ENCODE measurements at regions not wholly inside any gene's neighbourhood (a gene's known extent, or its start where the extent isn't known, plus 50 kb on each side); places are given as distances from the start of the nearest gene placed in this dataset.

- Mint-ChIP-seq H3K27me3 (no peaks in the 10 kb centered on the region), H3K4me3 (no peak overlapping the region), H3K4me1 (no peaks in the 10 kb centered on the region), H3K27ac (no peak overlapping the region), H3K9me3 (peaks cover 8% of the 10 kb centered on the region), H3K36me3 (ENCODE audit: low read depth) (no peaks in the 10 kb centered on the region)
- no peak for ATAC-seq (replicated peaks)
Measured at GRCh38 chr2:76556018-76556417, 845.3 kb upstream of the GCFC2 start.

- Mint-ChIP-seq H3K4me1 (no peaks in the 10 kb centered on the region), H3K9me3 (peaks cover 13% of the 10 kb centered on the region), H3K36me3 (ENCODE audit: low read depth) (no peaks in the 10 kb centered on the region), H3K4me3 (no peak overlapping the region), H3K27ac (no peak overlapping the region), H3K27me3 (no peaks in the 10 kb centered on the region)
- no peak for ATAC-seq (replicated peaks)
Measured at GRCh38 chr2:76546207-76546606, 835.5 kb upstream of the GCFC2 start.

- peaks cover 12% of the 10 kb centered on the region for H3K9me3 Mint-ChIP-seq
- H3K4me3 Mint-ChIP-seq: no peak overlapping the region
- no peaks in the 10 kb centered on the region for H3K36me3 Mint-ChIP-seq (ENCODE audit: low read depth)
- no peak overlapping the region for H3K27ac Mint-ChIP-seq
- no peaks in the 10 kb centered on the region for H3K4me1 Mint-ChIP-seq
- ATAC-seq (replicated peaks): no peak
- no peaks in the 10 kb centered on the region for H3K27me3 Mint-ChIP-seq
Measured at GRCh38 chr2:76544901-76545300, 834.2 kb upstream of the GCFC2 start.

DNA sequence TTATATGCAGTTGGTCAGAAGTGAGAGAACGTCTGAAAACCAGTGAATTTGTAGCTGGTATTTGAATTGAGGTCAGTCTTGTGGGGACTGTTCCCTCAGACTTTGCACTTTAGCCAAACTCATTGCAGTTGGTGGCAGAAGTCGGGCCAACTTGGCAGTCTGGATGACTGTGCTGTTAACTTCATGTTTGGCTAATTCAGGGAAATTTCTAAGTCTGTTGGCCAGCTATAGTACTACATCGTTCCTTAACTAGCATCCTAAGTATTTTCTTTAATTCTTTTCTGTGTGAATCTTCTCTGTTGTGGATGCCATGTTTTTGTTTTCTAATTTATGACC is 806.8 kb upstream of the GCFC2 start:
- H3K4me1 Mint-ChIP-seq: no peaks in the 10 kb centered on the region
- H3K36me3 Mint-ChIP-seq (ENCODE audit: low read depth): no peaks in the 10 kb centered on the region
- no peak overlapping the region for H3K4me3 Mint-ChIP-seq
- H3K27me3 Mint-ChIP-seq: no peaks in the 10 kb centered on the region
- no peak for ATAC-seq (replicated peaks)
- H3K9me3 Mint-ChIP-seq: peaks cover 23% of the 10 kb centered on the region
- H3K27ac Mint-ChIP-seq: no peak overlapping the region

GRCh38 chr2:76516861-76517573 is 806.3 kb upstream of the GCFC2 start:
- no peaks in the 10 kb centered on the region for H3K4me1 Mint-ChIP-seq
- H3K9me3 Mint-ChIP-seq: peaks cover 20% of the 10 kb centered on the region
- H3K27ac Mint-ChIP-seq: no peak overlapping the region
- no peaks in the 10 kb centered on the region for H3K27me3 Mint-ChIP-seq
- no peak overlapping the region for H3K4me3 Mint-ChIP-seq
- H3K36me3 Mint-ChIP-seq (ENCODE audit: low read depth): no peaks in the 10 kb centered on the region
- ATAC-seq (replicated peaks): no peak

GRCh38 chr2:76512201-76512820 is 801.6 kb upstream of the GCFC2 start:
- H3K4me3 Mint-ChIP-seq: no peak overlapping the region
- no peak overlapping the region for H3K27ac Mint-ChIP-seq
- no peaks in the 10 kb centered on the region for H3K27me3 Mint-ChIP-seq
- peaks cover 12% of the 10 kb centered on the region for H3K9me3 Mint-ChIP-seq
- no peaks in the 10 kb centered on the region for H3K4me1 Mint-ChIP-seq
- no peaks in the 10 kb centered on the region for H3K36me3 Mint-ChIP-seq (ENCODE audit: low read depth)
- ATAC-seq (replicated peaks): no peak

DNA sequence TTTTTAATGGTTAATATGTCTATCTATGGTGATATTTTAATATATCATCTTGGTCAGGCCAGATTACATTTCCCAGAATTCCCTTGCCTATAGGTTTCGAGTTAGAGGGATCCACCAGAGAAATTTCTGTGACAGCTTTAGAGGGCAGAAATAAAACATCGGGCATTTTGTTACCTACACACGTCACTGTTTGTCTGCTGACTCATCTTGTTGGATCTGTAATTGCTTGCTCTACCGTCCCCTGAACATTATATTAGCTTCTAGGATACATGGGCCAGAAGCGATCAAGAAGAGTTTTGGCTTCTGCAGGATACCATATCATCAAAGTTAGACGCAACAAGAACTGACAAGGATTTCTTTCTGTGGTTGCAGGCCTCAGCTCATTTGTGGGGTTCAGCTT is 795.8 kb upstream of the GCFC2 start:
- ATAC-seq (replicated peaks): no peak
- no peaks in the 10 kb centered on the region for H3K36me3 Mint-ChIP-seq (ENCODE audit: low read depth)
- H3K9me3 Mint-ChIP-seq: peaks cover 9% of the 10 kb centered on the region
- no peak overlapping the region for H3K27ac Mint-ChIP-seq
- H3K27me3 Mint-ChIP-seq: no peaks in the 10 kb centered on the region
- H3K4me1 Mint-ChIP-seq: no peaks in the 10 kb centered on the region
- H3K4me3 Mint-ChIP-seq: no peak overlapping the region

DNA sequence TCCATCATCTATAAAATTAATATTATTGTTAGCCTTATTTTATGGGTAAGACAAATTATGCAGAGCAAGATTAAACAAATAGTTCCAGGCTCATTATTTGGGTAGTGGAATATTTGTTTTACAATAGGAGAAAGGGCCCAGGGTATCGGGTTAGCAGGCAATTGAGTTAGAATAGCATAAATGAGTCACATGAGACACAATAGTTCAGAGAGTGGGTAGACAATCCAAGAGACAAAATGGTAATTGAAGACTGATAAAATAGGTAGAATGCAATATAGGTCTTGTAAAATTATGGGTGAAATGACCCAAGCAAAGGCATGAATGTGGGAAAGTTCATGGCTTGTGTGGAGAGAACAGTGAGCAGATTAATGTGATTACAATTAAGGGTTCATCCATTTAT is 790.9 kb upstream of the GCFC2 start:
- no peak overlapping the region for H3K4me3 Mint-ChIP-seq
- no peak for ATAC-seq (replicated peaks)
- H3K4me1 Mint-ChIP-seq: no peaks in the 10 kb centered on the region
- no peaks in the 10 kb centered on the region for H3K36me3 Mint-ChIP-seq (ENCODE audit: low read depth)
- peaks cover 6% of the 10 kb centered on the region for H3K9me3 Mint-ChIP-seq
- no peak overlapping the region for H3K27ac Mint-ChIP-seq
- H3K27me3 Mint-ChIP-seq: no peaks in the 10 kb centered on the region

DNA sequence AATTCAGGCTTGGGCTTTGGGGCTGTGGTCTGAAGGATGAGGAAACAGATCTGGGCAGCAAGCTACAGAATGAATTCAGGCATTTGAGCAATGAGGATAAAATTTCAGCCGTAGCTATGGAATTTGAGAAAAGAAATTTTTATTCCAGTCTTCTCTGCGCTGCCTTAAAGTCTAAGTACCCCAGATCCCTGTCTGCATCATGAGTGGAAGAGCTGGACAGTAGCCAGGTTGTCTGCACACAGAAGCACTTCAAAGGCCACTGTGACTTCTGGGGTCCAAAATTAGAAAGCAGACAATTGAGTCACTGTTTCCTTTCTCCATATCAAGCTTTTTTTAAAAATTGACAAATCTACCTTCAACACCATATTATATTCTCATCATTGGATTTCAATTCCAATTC is 787.6 kb upstream of the GCFC2 start:
- no peak overlapping the region for H3K4me3 Mint-ChIP-seq
- H3K27me3 Mint-ChIP-seq: no peaks in the 10 kb centered on the region
- H3K4me1 Mint-ChIP-seq: no peaks in the 10 kb centered on the region
- peaks cover 3% of the 10 kb centered on the region for H3K9me3 Mint-ChIP-seq
- no peak overlapping the region for H3K27ac Mint-ChIP-seq
- no peaks in the 10 kb centered on the region for H3K36me3 Mint-ChIP-seq (ENCODE audit: low read depth)
- no peak for ATAC-seq (replicated peaks)

- Mint-ChIP-seq H3K27me3 (no peaks in the 10 kb centered on the region), H3K36me3 (ENCODE audit: low read depth) (no peaks in the 10 kb centered on the region), H3K4me1 (no peaks in the 10 kb centered on the region), H3K27ac (no peak overlapping the region), H3K4me3 (no peak overlapping the region), H3K9me3 (peaks cover 8% of the 10 kb centered on the region)
- no peak for ATAC-seq (replicated peaks)
Measured at GRCh38 chr2:76491503-76491902, 780.8 kb upstream of the GCFC2 start.

- H3K4me3 Mint-ChIP-seq: no peak overlapping the region
- ATAC-seq (replicated peaks): no peak
- H3K27me3 Mint-ChIP-seq: no peaks in the 10 kb centered on the region
- H3K4me1 Mint-ChIP-seq: no peaks in the 10 kb centered on the region
- no peak overlapping the region for H3K27ac Mint-ChIP-seq
- no peaks in the 10 kb centered on the region for H3K36me3 Mint-ChIP-seq (ENCODE audit: low read depth)
- H3K9me3 Mint-ChIP-seq: peaks cover 6% of the 10 kb centered on the region
Measured at GRCh38 chr2:76478266-76479035, 767.7 kb upstream of the GCFC2 start.

GRCh38 chr2:76472946-76473345 is 762.2 kb upstream of the GCFC2 start:
- ATAC-seq (replicated peaks): no peak
- no peaks in the 10 kb centered on the region for H3K4me1 Mint-ChIP-seq
- no peaks in the 10 kb centered on the region for H3K36me3 Mint-ChIP-seq (ENCODE audit: low read depth)
- H3K9me3 Mint-ChIP-seq: peaks cover 5% of the 10 kb centered on the region
- no peaks in the 10 kb centered on the region for H3K27me3 Mint-ChIP-seq
- no peak overlapping the region for H3K4me3 Mint-ChIP-seq
- H3K27ac Mint-ChIP-seq: no peak overlapping the region

GRCh38 chr2:76469066-76469465 is 758.4 kb upstream of the GCFC2 start:
- Mint-ChIP-seq H3K36me3 (ENCODE audit: low read depth) (no peaks in the 10 kb centered on the region), H3K4me3 (no peak overlapping the region), H3K27ac (no peak overlapping the region), H3K9me3 (peaks cover 12% of the 10 kb centered on the region), H3K4me1 (no peaks in the 10 kb centered on the region), H3K27me3 (no peaks in the 10 kb centered on the region)
- ATAC-seq (replicated peaks): no peak

- no peak for ATAC-seq (replicated peaks)
- no peak overlapping the region for H3K27ac Mint-ChIP-seq
Measured at GRCh38 chr2:76467326-76467725, 756.6 kb upstream of the GCFC2 start.

GRCh38 chr2:76464310-76464709 is 753.6 kb upstream of the GCFC2 start:
- no peak for ATAC-seq (replicated peaks)
- Mint-ChIP-seq H3K9me3 (peaks cover 17% of the 10 kb centered on the region), H3K4me3 (no peak overlapping the region), H3K36me3 (ENCODE audit: low read depth) (no peaks in the 10 kb centered on the region), H3K27ac (no peak overlapping the region), H3K4me1 (no peaks in the 10 kb centered on the region), H3K27me3 (no peaks in the 10 kb centered on the region)

More at GRCh38 chr2:76467326-76467725, 756.6 kb upstream of the GCFC2 start:
- H3K36me3 Mint-ChIP-seq (ENCODE audit: low read depth): no peaks in the 10 kb centered on the region
- peaks cover 15% of the 10 kb centered on the region for H3K9me3 Mint-ChIP-seq
- H3K4me3 Mint-ChIP-seq: no peak overlapping the region
- H3K27me3 Mint-ChIP-seq: no peaks in the 10 kb centered on the region
- H3K4me1 Mint-ChIP-seq: no peaks in the 10 kb centered on the region
